Psoas muscle (tissue), 7 donors: ENCODE measurements at regions not wholly inside any gene's neighbourhood (a gene's known extent, or its start where the extent isn't known, plus 50 kb on each side); places are given as distances from the start of the nearest gene placed in this dataset.

Experiments used
- ATAC-seq, 4 donors: fragments of 200-7000 bp; cut with Tn5 transposase; one replicate each; pipeline ENCODE4 v1.9.1; 2020; ENCODE audit warnings: moderate library complexity in 3 of 4, mild to moderate bottlenecking in 2 of 4
- DNase-seq, 2 donors: peaks; one replicate each; pipeline ENCODE4 v3.0.0-alpha.2; 2020
- H3K27ac ChIP-seq: fragments of 200-600 bp; one replicate; pipeline ENCODE4 v1.8.0; 2022
- H3K27me3 ChIP-seq, 3 donors: fragments of 200-600 bp in 1 of 3; one replicate each; pipeline versions ENCODE4 v1.6.1 to v1.8.0; 2013 to 2022; ENCODE audit warnings: low read length in 2 of 3, mild to moderate bottlenecking in 2 of 3, moderate library complexity in 1 of 3; ENCODE audit not compliant: insufficient read depth in 3 of 3
- H3K36me3 ChIP-seq, 2 donors: fragments of 200-600 bp in 1 of 2; one replicate each; pipeline versions ENCODE4 v1.6.1 to v1.8.0; 2013 to 2022; ENCODE audit warnings: low read depth in 1 of 2, mild to moderate bottlenecking in 1 of 2, moderate library complexity in 1 of 2; ENCODE audit not compliant: insufficient read depth in 1 of 2
- H3K4me1 ChIP-seq: fragments of 200-600 bp; one replicate; pipeline ENCODE4 v1.8.0; 2022
- H3K4me3 ChIP-seq: fragments of 200-600 bp; one replicate; pipeline ENCODE4 v1.8.0; 2022; ENCODE audit warnings: mild to moderate bottlenecking
- H3K9me3 ChIP-seq: fragments of 200-600 bp; one replicate; pipeline ENCODE4 v1.8.0; 2022
- WGBS, 3 donors: extraction: QIAGEN DNeasy Blood & Tissue Kit; methylation state at CpG; one replicate each; pipeline versions ENCODE4 v1.1.6 to v1.1.7; 2013; 5-methylcytosine and 5-hydroxymethylcytosine counted together
- intact Hi-C, 2 donors: fragments of 100-400 bp; cut with DNase I; formaldehyde crosslinking; loops; one replicate each; pipeline versions ENCODE4 v1.11.0 to v1.14.2; 2022
- TF ChIP-seq, protein P1 (sequence below): fragments of 200-600 bp; IDR thresholded peaks from one replicate; pipeline ENCODE4 v1.8.0; 2022; ENCODE audit warnings: antibody characterized with exemption
- donor health status: healthy with polysubstance abuse.
- donor health status: DM: no; HTN: no; CAD: no; lungs with moderate emphysema.
- donor health status: Bipolar disorder and iron deficiency.
- donor health status: healthy.
- donor health status: DM: yes; HTN: yes; CAD: no.
- donor health status: DM: no; HTN: no; CAD: no.
- donor health status: DM: yes; HTN: yes; CAD: no.

DNA sequence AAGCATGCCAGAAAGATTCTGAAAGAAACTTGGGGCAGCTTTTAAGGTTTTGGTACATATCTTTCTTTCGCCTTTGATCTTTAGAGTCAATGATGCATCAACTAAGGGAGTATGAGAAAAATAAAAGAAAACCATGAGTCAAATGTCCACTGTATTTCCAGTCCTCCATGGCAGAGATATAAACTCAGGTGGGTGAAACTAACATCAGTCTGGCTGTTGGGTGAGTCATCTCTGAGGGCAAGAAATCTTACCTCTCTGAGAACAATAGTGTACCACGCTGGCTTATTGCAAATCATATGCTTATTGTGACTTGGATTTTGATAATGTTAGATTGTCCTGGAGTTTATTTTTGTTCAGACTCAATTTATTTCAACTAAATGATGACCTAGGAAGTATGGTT is 521.0 kb downstream of the PLCL1 start:
- intact Hi-C loops = no loop called here
- WGBS, 3 donors = 84 to 90% (median 89%) methylated on average over 2 of the region's 2 CpGs
- TF ChIP-seq, protein P1, sequence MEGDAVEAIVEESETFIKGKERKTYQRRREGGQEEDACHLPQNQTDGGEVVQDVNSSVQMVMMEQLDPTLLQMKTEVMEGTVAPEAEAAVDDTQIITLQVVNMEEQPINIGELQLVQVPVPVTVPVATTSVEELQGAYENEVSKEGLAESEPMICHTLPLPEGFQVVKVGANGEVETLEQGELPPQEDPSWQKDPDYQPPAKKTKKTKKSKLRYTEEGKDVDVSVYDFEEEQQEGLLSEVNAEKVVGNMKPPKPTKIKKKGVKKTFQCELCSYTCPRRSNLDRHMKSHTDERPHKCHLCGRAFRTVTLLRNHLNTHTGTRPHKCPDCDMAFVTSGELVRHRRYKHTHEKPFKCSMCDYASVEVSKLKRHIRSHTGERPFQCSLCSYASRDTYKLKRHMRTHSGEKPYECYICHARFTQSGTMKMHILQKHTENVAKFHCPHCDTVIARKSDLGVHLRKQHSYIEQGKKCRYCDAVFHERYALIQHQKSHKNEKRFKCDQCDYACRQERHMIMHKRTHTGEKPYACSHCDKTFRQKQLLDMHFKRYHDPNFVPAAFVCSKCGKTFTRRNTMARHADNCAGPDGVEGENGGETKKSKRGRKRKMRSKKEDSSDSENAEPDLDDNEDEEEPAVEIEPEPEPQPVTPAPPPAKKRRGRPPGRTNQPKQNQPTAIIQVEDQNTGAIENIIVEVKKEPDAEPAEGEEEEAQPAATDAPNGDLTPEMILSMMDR = no peak
- no peaks in the 10 kb centered on the region for H3K27me3 ChIP-seq
- H3K4me1 ChIP-seq = no peaks in the 10 kb centered on the region
- no peaks in the 10 kb centered on the region for H3K36me3 ChIP-seq
- no peak for DNase-seq
- H3K27ac ChIP-seq = no peak overlapping the region
- H3K4me3 ChIP-seq = no peak overlapping the region
- no peaks in the 10 kb centered on the region for H3K9me3 ChIP-seq
- no peak for ATAC-seq

DNA sequence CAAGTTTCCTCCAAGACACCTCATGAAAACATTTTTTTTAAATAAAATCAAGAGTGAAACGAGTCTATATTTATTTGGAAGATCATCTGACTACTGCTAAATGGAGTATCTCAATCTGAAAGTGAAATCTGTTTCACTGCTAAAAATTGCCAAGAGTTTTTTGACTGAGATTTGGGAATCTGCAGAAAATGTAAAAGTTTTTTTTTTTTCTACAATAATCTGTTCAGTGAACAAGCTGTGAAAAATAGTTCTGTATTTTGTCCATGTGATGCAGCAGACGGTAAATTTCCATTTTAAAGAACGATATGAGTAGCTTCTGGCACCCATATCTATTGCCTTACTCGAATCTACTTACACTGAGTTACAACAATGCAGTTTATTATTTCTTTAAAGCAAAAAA is 519.7 kb downstream of the PLCL1 start:
- H3K4me3 ChIP-seq = no peak overlapping the region
- no peaks in the 10 kb centered on the region for H3K4me1 ChIP-seq
- no peak for ATAC-seq
- DNase-seq = no peak
- intact Hi-C loops = no loop called here
- 74 to 80% (median 75%) methylated on average over 4 of the region's 4 CpGs for WGBS, 3 donors
- TF ChIP-seq, protein P1 = no peak
- no peaks in the 10 kb centered on the region for H3K9me3 ChIP-seq
- H3K36me3 ChIP-seq = no peaks in the 10 kb centered on the region
- no peak overlapping the region for H3K27ac ChIP-seq
- no peaks in the 10 kb centered on the region for H3K27me3 ChIP-seq

DNA sequence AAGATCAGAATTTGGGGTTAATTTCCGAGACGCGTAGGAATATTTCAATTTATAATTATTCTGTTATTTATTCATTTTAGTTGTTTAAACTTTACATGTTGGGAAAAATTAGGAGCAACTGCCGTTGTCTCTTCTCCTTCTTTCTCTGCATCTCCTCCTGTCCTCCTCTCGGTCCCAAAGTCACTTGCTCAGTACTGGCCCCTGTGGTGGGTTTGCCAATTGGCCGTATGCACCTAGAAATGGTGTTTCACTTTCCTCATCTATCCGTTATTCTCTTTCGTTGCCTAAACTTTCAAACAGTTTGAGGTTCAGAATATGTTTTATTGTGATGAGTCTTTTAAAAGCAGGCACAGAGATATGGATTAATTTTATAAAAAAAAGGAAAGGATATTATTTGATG is 517.9 kb downstream of the PLCL1 start:
- ATAC-seq (no peak), DNase-seq (no peak)
- TF ChIP-seq, protein P1 = no peak
- 70 to 79% (median 74%) methylated on average over 8 of the region's 8 CpGs for WGBS, 3 donors
- H3K36me3 ChIP-seq = no peaks in the 10 kb centered on the region
- no peaks in the 10 kb centered on the region for H3K4me1 ChIP-seq
- no peak overlapping the region for H3K27ac ChIP-seq
- intact Hi-C loops = no loop called here
- no peak overlapping the region for H3K4me3 ChIP-seq
- H3K9me3 ChIP-seq = no peaks in the 10 kb centered on the region
- no peaks in the 10 kb centered on the region for H3K27me3 ChIP-seq

DNA sequence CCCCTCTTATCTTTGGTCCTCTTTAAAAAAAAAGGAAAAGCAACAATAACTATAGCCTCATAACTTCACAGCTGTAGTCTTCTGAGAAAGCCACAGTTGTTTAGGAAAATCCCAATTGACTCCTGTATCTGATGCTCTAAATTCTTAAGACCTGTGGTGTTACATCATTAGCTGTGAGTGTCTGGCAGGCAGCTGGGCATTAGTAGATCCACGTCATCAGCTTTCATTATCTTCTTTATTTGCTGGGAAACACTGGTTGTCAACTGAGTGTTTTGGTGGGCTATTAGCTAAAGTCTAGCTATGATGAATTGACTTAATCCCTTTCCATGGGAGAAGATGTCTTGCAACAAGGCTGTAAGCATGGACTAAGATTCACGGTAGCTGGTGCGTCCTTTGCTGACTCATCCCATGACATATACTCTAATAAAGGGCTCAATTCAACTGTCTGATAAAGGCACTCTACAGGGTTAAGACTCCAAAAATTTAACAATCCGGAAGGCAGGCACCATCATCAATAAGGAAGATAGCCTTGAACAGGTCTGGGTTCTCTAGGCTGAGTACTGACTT is 517.2 kb downstream of the PLCL1 start:
- TF ChIP-seq, protein P1 = no peak
- intact Hi-C loops = no loop called here
- no peak overlapping the region for H3K27ac ChIP-seq
- no peaks in the 10 kb centered on the region for H3K4me1 ChIP-seq
- 71 to 72% (median 71%) methylated on average over 4 of the region's 4 CpGs for WGBS, 3 donors
- H3K27me3 ChIP-seq = no peaks in the 10 kb centered on the region
- ATAC-seq (no peak), DNase-seq (no peak)
- H3K36me3 ChIP-seq = no peaks in the 10 kb centered on the region
- H3K4me3 ChIP-seq = no peak overlapping the region
- no peaks in the 10 kb centered on the region for H3K9me3 ChIP-seq

DNA sequence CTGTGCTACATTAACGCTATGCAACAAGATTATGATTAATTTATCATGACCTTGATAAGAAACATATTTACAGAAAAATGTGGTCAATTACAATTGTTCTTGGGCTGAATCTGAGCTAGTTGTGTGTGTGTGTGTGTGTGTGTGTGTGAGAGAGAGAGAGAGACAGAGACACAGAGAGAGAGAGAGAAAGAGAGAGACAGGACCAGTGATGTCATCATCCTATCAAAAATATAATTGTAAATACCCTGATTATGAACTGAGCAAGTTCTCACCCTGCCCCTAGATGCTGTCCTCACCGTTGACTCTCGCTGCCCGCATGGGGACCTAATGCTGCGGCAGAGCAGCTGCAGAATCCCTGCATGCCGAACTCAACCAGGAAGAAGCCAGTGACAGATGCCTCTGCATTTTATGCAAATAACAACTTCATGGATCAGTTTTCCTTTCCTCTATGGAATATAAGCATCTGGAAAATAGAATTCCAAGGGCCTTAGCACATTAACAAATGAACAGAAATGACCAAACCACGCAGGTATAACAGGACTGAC is 512.5 kb downstream of the PLCL1 start:
- DNase-seq = no peak
- no peak for ATAC-seq
- no peaks in the 10 kb centered on the region for H3K9me3 ChIP-seq
- no peaks in the 10 kb centered on the region for H3K36me3 ChIP-seq
- no peak overlapping the region for H3K4me3 ChIP-seq
- TF ChIP-seq, protein P1 = no peak
- WGBS, 3 donors = 59 to 65% (median 62%) methylated on average over 7 of the region's 7 CpGs
- H3K4me1 ChIP-seq = no peaks in the 10 kb centered on the region
- intact Hi-C loops = loop anchor here (5.0 to 10.0 kb wide), 2 partner anchors 1168 to 1170 kb away; no protein-coding TSS in a partner anchor
- no peak overlapping the region for H3K27ac ChIP-seq
- peaks cover 0 to 2% (median 0%) of the 10 kb centered on the region in 3 donors for H3K27me3 ChIP-seq
